ENCODE measurements at regions not wholly inside any gene's neighbourhood (a gene's known extent, or its start where the extent isn't known, plus 50 kb on each side); places are given as distances from the start of the nearest gene placed in this dataset.

- Histone ChIP-seq H3K36me3 (ENCODE audit: control insufficient read depth in 3 of 3, insufficient read depth in 2 of 3, low read depth in 1 of 3, low read length in 3 of 3) (no peaks in the 10 kb centered on the region), H3K9me3 (ENCODE audit: control insufficient read depth in 2 of 2, insufficient read depth in 1 of 2, low read depth in 1 of 2, low read length in 1 of 2) (peaks cover 0 to 15% of the 10 kb centered on the region in 2 donors), H3K27me3 (ENCODE audit: control insufficient read depth in 3 of 3, insufficient read depth in 3 of 3, low read length in 3 of 3) (no peaks in the 10 kb centered on the region), H3K4me3 (ENCODE audit: low read depth in 1 of 3, low read length in 3 of 3) (no peak overlapping the region), H3K4me1 (ENCODE audit: control insufficient read depth in 3 of 3, insufficient read depth in 2 of 3, low read depth in 1 of 3, low read length in 2 of 3) (no peaks in the 10 kb centered on the region), H3K27ac (ENCODE audit: low read depth in 1 of 3, low read length in 2 of 3) (no peak overlapping the region)
- WGBS, 3 donors = 81 to 92% (median 83%) methylated on average over 3 of the region's 3 CpGs
- DNase-seq (no peak), FAIRE-seq (no peak)
Measured at GRCh38 chr4:103318327-103318726, 120.2 kb upstream of the CENPE start.

GRCh38 chr4:103308248-103308561 lies 110.1 kb upstream of the CENPE start:
- H3K4me1 ChIP-seq (ENCODE audit: control insufficient read depth in 3 of 3, insufficient read depth in 2 of 3, low read depth in 1 of 3, low read length in 2 of 3) = peaks cover 0 to 14% (median 0%) of the 10 kb centered on the region in 3 donors
- no peak overlapping the region for H3K27ac ChIP-seq (ENCODE audit: low read depth in 1 of 3, low read length in 2 of 3)
- no peak for FAIRE-seq
- WGBS, 3 donors = 72 to 84% (median 79%) methylated on average over 5 of the region's 5 CpGs
- no peak for DNase-seq
- no peaks in the 10 kb centered on the region for H3K36me3 ChIP-seq (ENCODE audit: control insufficient read depth in 3 of 3, insufficient read depth in 2 of 3, low read depth in 1 of 3, low read length in 3 of 3)
- no peaks in the 10 kb centered on the region for H3K9me3 ChIP-seq (ENCODE audit: control insufficient read depth in 2 of 2, insufficient read depth in 1 of 2, low read depth in 1 of 2, low read length in 1 of 2)
- H3K4me3 ChIP-seq (ENCODE audit: low read depth in 1 of 3, low read length in 3 of 3) = no peak overlapping the region
- H3K27me3 ChIP-seq (ENCODE audit: control insufficient read depth in 3 of 3, insufficient read depth in 3 of 3, low read length in 3 of 3) = no peaks in the 10 kb centered on the region

- peaks cover 0 to 14% (median 0%) of the 10 kb centered on the region in 3 donors for H3K4me1 ChIP-seq (ENCODE audit: control insufficient read depth in 3 of 3, insufficient read depth in 2 of 3, low read depth in 1 of 3, low read length in 2 of 3)
- no peak for DNase-seq
- 75 to 82% (median 76%) methylated on average over 18 of the region's 18 CpGs for WGBS, 3 donors
Measured at GRCh38 chr4:103307453-103308247, 109.5 kb upstream of the CENPE start.

GRCh38 chr4:103306870-103307375 lies 108.8 kb upstream of the CENPE start:
- WGBS, 3 donors = 25 to 35% (median 34%) methylated on average over 8 to 9 of the region's 9 CpGs
- DNase-seq (peak; percentile 2 to 86), FAIRE-seq (no peak)
- Histone ChIP-seq H3K4me1 (ENCODE audit: control insufficient read depth in 3 of 3, insufficient read depth in 2 of 3, low read depth in 1 of 3, low read length in 2 of 3) (peaks cover 0 to 14% (median 0%) of the 10 kb centered on the region in 3 donors), H3K4me3 (ENCODE audit: low read depth in 1 of 3, low read length in 3 of 3) (no peak overlapping the region), H3K36me3 (ENCODE audit: control insufficient read depth in 3 of 3, insufficient read depth in 2 of 3, low read depth in 1 of 3, low read length in 3 of 3) (no peaks in the 10 kb centered on the region), H3K27me3 (ENCODE audit: control insufficient read depth in 3 of 3, insufficient read depth in 3 of 3, low read length in 3 of 3) (no peaks in the 10 kb centered on the region), H3K27ac (ENCODE audit: low read depth in 1 of 3, low read length in 2 of 3) (peak overlapping the region in 1 of 3 donors; percentile 23), H3K9me3 (ENCODE audit: control insufficient read depth in 2 of 2, insufficient read depth in 1 of 2, low read depth in 1 of 2, low read length in 1 of 2) (no peaks in the 10 kb centered on the region)

More at GRCh38 chr4:103307453-103308247, 109.5 kb upstream of the CENPE start:
- H3K9me3 ChIP-seq (ENCODE audit: control insufficient read depth in 2 of 2, insufficient read depth in 1 of 2, low read depth in 1 of 2, low read length in 1 of 2) = no peaks in the 10 kb centered on the region
- H3K27ac ChIP-seq (ENCODE audit: low read depth in 1 of 3, low read length in 2 of 3) = peak overlapping the region in 1 of 3 donors; percentile 23
- no peaks in the 10 kb centered on the region for H3K36me3 ChIP-seq (ENCODE audit: control insufficient read depth in 3 of 3, insufficient read depth in 2 of 3, low read depth in 1 of 3, low read length in 3 of 3)
- H3K27me3 ChIP-seq (ENCODE audit: control insufficient read depth in 3 of 3, insufficient read depth in 3 of 3, low read length in 3 of 3) = no peaks in the 10 kb centered on the region
- FAIRE-seq = no peak
- H3K4me3 ChIP-seq (ENCODE audit: low read depth in 1 of 3, low read length in 3 of 3) = no peak overlapping the region

- no peak for DNase-seq
- no peak overlapping the region for H3K27ac ChIP-seq (ENCODE audit: low read depth in 1 of 3, low read length in 2 of 3)
- H3K4me1 ChIP-seq (ENCODE audit: control insufficient read depth in 3 of 3, insufficient read depth in 2 of 3, low read depth in 1 of 3, low read length in 2 of 3) = peaks cover 0 to 14% (median 0%) of the 10 kb centered on the region in 3 donors
- H3K36me3 ChIP-seq (ENCODE audit: control insufficient read depth in 3 of 3, insufficient read depth in 2 of 3, low read depth in 1 of 3, low read length in 3 of 3) = no peaks in the 10 kb centered on the region
- FAIRE-seq = no peak
- H3K27me3 ChIP-seq (ENCODE audit: control insufficient read depth in 3 of 3, insufficient read depth in 3 of 3, low read length in 3 of 3) = no peaks in the 10 kb centered on the region
- H3K4me3 ChIP-seq (ENCODE audit: low read depth in 1 of 3, low read length in 3 of 3) = no peak overlapping the region
- no peaks in the 10 kb centered on the region for H3K9me3 ChIP-seq (ENCODE audit: control insufficient read depth in 2 of 2, insufficient read depth in 1 of 2, low read depth in 1 of 2, low read length in 1 of 2)
- 52 to 77% (median 69%) methylated on average over 2 of the region's 2 CpGs for WGBS, 3 donors
Measured at GRCh38 chr4:103305355-103305754, 107.2 kb upstream of the CENPE start.

- Histone ChIP-seq H3K27me3 (ENCODE audit: control insufficient read depth in 3 of 3, insufficient read depth in 3 of 3, low read length in 3 of 3) (no peaks in the 10 kb centered on the region), H3K4me3 (ENCODE audit: low read depth in 1 of 3, low read length in 3 of 3) (no peak overlapping the region), H3K9me3 (ENCODE audit: control insufficient read depth in 2 of 2, insufficient read depth in 1 of 2, low read depth in 1 of 2, low read length in 1 of 2) (no peaks in the 10 kb centered on the region), H3K4me1 (ENCODE audit: control insufficient read depth in 3 of 3, insufficient read depth in 2 of 3, low read depth in 1 of 3, low read length in 2 of 3) (peaks cover 0 to 14% (median 0%) of the 10 kb centered on the region in 3 donors), H3K27ac (ENCODE audit: low read depth in 1 of 3, low read length in 2 of 3) (no peak overlapping the region), H3K36me3 (ENCODE audit: control insufficient read depth in 3 of 3, insufficient read depth in 2 of 3, low read depth in 1 of 3, low read length in 3 of 3) (no peaks in the 10 kb centered on the region)
- FAIRE-seq = no peak
- DNase-seq = no peak
Measured at GRCh38 chr4:103303011-103303410, 104.9 kb upstream of the CENPE start.

GRCh38 chr4:103292959-103293358 lies 94.8 kb upstream of the CENPE start:
- Histone ChIP-seq H3K4me1 (ENCODE audit: control insufficient read depth in 3 of 3, insufficient read depth in 2 of 3, low read depth in 1 of 3, low read length in 2 of 3) (no peaks in the 10 kb centered on the region), H3K4me3 (ENCODE audit: low read depth in 1 of 3, low read length in 3 of 3) (no peak overlapping the region), H3K27ac (ENCODE audit: low read depth in 1 of 3, low read length in 2 of 3) (no peak overlapping the region), H3K36me3 (ENCODE audit: control insufficient read depth in 3 of 3, insufficient read depth in 2 of 3, low read depth in 1 of 3, low read length in 3 of 3) (no peaks in the 10 kb centered on the region), H3K27me3 (ENCODE audit: control insufficient read depth in 3 of 3, insufficient read depth in 3 of 3, low read length in 3 of 3) (no peaks in the 10 kb centered on the region), H3K9me3 (ENCODE audit: control insufficient read depth in 2 of 2, insufficient read depth in 1 of 2, low read depth in 1 of 2, low read length in 1 of 2) (no peaks in the 10 kb centered on the region)
- DNase-seq = no peak
- no peak for FAIRE-seq
- WGBS, 3 donors = 69 to 85% (median 75%) methylated on average over 3 of the region's 3 CpGs

GRCh38 chr4:103292373-103292772 lies 94.2 kb upstream of the CENPE start:
- peaks cover 0 to 2% of the 10 kb centered on the region in 2 donors for H3K9me3 ChIP-seq (ENCODE audit: control insufficient read depth in 2 of 2, insufficient read depth in 1 of 2, low read depth in 1 of 2, low read length in 1 of 2)
- FAIRE-seq (no peak), DNase-seq (no peak)
- no peak overlapping the region for H3K4me3 ChIP-seq (ENCODE audit: low read depth in 1 of 3, low read length in 3 of 3)
- WGBS, 3 donors = 74 to 87% (median 86%) methylated on average over 4 of the region's 4 CpGs
- no peaks in the 10 kb centered on the region for H3K27me3 ChIP-seq (ENCODE audit: control insufficient read depth in 3 of 3, insufficient read depth in 3 of 3, low read length in 3 of 3)
- no peak overlapping the region for H3K27ac ChIP-seq (ENCODE audit: low read depth in 1 of 3, low read length in 2 of 3)
- no peaks in the 10 kb centered on the region for H3K4me1 ChIP-seq (ENCODE audit: control insufficient read depth in 3 of 3, insufficient read depth in 2 of 3, low read depth in 1 of 3, low read length in 2 of 3)
- no peaks in the 10 kb centered on the region for H3K36me3 ChIP-seq (ENCODE audit: control insufficient read depth in 3 of 3, insufficient read depth in 2 of 3, low read depth in 1 of 3, low read length in 3 of 3)

- Histone ChIP-seq H3K4me1 (ENCODE audit: control insufficient read depth in 3 of 3, insufficient read depth in 2 of 3, low read depth in 1 of 3, low read length in 2 of 3) (no peaks in the 10 kb centered on the region), H3K36me3 (ENCODE audit: control insufficient read depth in 3 of 3, insufficient read depth in 2 of 3, low read depth in 1 of 3, low read length in 3 of 3) (no peaks in the 10 kb centered on the region), H3K27ac (ENCODE audit: low read depth in 1 of 3, low read length in 2 of 3) (no peak overlapping the region), H3K9me3 (ENCODE audit: control insufficient read depth in 2 of 2, insufficient read depth in 1 of 2, low read depth in 1 of 2, low read length in 1 of 2) (peaks cover 0 to 17% of the 10 kb centered on the region in 2 donors), H3K27me3 (ENCODE audit: control insufficient read depth in 3 of 3, insufficient read depth in 3 of 3, low read length in 3 of 3) (no peaks in the 10 kb centered on the region), H3K4me3 (ENCODE audit: low read depth in 1 of 3, low read length in 3 of 3) (no peak overlapping the region)
- 57 to 79% (median 63%) methylated on average over 1 of the region's 1 CpG for WGBS, 3 donors
- FAIRE-seq (no peak), DNase-seq (no peak)
Measured at GRCh38 chr4:103289186-103289585, 91.0 kb upstream of the CENPE start.
